ENCODE measurements at regions not wholly inside any gene's neighbourhood (a gene's known extent, or its start where the extent isn't known, plus 50 kb on each side); places are given as distances from the start of the nearest gene placed in this dataset.

DNA sequence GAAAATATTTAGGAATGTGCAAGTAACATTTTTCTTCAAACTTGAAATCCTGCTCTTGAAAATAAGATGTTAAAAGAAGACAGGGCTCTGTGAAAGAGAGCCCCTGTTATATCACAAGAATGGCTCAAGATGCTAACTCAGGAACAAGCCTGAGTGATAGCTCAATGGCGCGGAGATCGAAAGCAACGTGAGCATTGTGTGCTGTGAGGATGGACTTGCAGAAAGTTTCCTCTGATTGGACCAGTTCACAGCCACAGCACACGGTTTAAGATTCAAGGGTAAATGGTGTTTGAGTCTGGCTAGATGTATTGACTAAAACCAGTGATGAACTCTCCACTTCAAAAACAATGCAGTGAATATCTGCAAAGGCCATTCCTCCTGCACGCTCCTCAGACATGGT is 2387.0 kb downstream of the MAT2B start:
- no peak for DNase-seq

- DNase-seq: no peak
These were observed 2389.5 kb downstream of the MAT2B start for GRCh38 chr5:165894916-165895315.

- no peak for DNase-seq
These were observed 2387.6 kb upstream of the WWC1 start for GRCh38 chr5:165903835-165904234.

DNA sequence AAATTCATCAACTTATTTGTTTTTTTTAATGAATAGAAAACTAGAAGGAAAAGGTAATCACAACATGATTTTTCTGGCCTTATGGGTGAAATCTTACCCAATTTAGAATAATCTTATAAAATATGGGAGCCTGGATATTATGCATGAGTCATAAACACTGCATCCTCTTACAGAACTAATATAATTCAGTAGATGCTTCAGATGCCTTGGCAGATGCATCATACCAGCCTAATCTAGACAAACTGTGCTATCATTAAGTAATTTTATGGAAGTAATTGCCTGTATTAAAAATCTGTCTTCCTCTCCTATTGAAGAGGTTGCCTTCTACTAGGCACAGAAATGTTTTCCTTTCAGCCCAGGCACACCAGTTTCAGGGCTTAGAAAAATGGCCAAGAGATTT is 2384.6 kb upstream of the WWC1 start:
- no peak for DNase-seq

DNA sequence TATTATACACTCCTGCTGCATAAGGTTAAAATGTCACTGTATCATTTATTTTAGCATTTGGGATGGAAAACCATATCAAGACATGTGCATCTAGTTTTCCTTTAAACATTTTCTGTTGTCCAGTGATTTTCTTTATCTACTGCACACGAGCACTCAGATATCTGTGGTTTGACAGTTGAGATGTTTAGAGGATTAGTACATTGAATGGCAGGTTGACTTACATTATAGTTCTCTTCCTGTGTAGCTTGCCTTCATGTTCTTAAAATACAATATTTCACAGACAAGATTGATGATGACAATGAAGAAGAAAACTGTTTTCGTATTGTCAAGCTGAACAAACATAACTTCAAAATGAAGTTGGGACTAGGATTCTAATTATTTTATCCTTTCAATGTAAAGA is 2378.4 kb upstream of the WWC1 start:
- DNase-seq: no peak

- no peak for DNase-seq
These were observed 2377.0 kb upstream of the WWC1 start for GRCh38 chr5:165914456-165914855.

GRCh38 chr5:165919196-165919595 is 2372.2 kb upstream of the WWC1 start:
- DNase-seq: no peak

- DNase-seq: no peak
These were observed 2370.8 kb upstream of the WWC1 start for GRCh38 chr5:165920655-165921054.

- no peak for DNase-seq
These were observed 2362.5 kb upstream of the WWC1 start for GRCh38 chr5:165928971-165929370.

- DNase-seq: no peak
These were observed 2350.9 kb upstream of the WWC1 start for GRCh38 chr5:165940541-165940940.

DNA sequence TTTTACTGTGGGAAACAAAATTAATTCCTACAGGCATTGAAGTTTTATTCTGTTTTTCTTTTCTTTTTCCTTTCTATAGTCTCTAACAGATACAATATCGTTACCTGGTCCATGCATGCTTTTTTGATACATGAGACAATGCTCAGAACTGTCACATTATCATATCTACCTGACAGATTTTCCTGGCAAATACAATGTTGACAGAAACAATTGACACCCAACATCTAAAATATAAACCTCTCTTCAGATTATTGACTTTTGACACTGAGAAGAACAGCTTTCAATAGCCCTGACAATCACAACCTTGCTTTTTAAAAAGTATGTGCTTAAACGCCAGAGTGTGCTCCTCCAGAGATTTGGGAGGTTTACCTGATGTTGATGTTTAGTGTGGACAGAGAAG is 2334.6 kb upstream of the WWC1 start:
- DNase-seq: no peak

- DNase-seq: no peak
These were observed 2309.8 kb upstream of the WWC1 start for GRCh38 chr5:165981671-165982070.

DNA sequence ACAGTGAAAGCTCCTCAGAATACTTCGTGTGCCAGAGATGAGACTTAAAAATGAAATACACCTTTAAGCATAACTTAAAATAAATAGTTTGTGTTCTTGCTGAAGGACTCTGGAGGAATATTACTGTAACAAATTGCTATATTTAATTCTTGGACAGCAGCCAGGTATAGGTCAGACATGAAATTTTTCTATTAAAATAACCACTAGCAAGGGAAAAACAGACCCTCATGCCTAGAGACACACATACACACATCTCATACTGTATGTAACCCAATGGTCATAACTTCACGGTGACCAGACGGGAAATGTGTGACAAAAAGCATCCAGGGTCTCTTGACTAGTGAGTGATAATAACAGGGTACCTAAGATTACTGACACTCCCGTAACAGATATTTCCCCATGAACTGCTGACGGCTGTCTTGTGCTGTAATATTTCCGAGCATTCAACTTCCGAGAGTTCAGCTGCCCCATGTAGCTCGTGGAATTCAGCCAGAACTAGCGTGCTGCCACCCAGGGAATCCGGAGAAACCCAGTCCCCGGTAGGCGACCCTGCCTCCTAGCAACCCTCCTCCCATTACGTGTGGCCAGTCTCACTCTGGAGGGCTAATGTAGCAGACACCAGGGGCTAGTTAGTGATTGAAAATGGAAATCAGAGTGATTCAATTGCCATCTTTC is 2295.1 kb upstream of the WWC1 start:
- DNase-seq: no peak

DNA sequence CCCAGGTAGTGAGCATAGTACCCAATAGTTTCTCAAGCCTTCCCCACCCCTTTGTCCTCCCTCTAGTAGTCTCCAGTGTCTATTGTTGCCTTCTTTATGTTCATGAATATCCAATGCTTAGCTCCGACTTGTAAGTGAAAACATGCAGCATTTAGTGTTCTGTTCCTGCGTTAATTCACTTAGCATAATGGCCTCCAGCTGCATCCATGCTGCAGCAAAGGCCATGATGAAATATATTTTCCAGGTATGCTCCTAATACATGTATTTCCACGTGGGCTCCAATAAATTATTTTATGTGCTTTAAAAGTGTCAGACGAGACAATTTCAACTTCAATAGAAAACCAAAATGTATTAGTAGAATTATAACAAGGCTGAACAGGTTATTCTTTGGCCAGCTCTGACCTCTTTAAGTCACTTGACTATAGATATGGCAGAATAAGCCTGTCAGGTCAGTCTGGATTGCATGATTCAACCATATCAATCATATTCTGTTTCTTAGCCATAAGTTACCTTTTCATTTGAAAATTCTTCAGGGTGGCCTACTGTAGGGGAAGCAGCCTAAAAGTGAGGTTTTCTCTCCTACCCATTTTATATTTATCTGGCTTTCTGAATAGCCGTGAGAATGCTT is 2291.6 kb upstream of the WWC1 start:
- no peak for DNase-seq

DNA sequence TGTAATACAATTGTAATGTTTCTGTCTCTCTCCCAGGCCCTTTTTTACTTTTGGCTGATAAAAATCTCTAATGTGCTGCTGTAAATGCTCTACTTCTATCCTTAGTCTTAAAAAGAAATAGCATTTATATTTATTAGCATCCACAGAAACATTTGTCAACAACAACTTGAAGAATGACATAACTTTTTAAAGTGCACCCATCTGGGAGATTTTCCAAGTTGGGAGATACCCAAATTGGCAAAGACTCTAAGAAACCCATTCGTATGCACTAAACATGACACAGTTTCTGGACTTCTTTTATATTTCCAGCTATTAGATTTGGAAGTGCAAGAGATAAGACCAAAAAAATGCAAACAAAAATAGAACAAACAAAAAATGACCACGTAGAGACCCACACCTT is 2287.4 kb upstream of the WWC1 start:
- no peak for DNase-seq

- DNase-seq: no peak
These were observed 2278.0 kb upstream of the WWC1 start for GRCh38 chr5:166013415-166013814.

DNA sequence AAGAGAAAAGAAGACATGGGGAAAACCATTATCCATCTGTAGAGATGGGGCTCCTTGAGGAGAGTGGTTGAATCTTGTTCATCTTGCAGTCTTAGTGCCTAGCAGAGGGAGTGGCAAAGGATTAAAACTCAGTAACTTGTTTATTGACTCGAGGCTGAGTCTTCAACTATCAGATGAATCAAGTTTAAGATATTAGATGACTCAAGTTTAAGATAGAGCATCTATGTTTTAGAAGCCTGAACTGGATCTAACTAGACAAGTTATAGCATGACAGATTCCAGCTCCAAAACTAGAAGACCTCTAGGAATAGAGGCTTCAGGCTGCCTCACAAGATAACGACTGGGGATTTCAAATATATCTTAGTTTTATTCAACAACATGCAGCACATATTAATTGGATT is 2277.2 kb upstream of the WWC1 start:
- no peak for DNase-seq

DNA sequence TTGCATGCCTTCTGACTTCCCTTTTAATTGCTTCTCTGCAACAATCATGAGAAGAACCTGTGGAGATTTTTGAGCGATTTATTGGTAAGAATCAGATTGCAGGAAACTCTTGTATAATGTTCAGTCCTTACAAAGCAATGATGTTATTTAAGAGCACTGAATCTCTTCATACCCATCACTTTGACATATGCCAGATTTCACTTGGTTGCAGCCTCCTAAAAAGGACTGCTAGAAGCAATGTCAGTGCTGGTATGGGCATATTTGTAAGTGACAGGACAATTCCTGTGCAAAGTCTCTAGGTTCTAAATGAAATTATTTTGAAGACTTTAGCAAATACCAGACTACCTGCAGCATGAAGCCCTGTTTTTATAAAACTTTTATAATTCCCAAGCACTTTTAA is 2272.7 kb upstream of the WWC1 start:
- no peak for DNase-seq

DNA sequence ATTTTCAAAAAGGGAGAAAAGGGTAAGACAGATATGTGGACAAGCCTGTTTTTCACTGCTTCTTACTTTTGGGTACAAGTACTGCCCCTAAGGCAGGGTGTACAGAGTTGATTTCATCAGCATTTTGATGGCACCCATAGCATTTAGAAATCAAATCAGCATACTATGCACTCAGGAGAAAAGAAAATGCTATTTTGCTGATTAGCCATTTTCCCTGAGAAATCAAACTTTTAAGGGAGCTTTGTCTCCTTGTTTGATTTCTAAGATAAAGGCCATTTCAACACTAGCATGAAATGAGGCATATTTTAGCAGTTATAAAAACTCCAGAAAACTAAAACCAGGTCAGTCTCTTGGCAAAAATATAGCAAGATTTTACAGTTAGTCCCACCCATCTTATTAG is 2269.4 kb upstream of the WWC1 start:
- DNase-seq: no peak

DNA sequence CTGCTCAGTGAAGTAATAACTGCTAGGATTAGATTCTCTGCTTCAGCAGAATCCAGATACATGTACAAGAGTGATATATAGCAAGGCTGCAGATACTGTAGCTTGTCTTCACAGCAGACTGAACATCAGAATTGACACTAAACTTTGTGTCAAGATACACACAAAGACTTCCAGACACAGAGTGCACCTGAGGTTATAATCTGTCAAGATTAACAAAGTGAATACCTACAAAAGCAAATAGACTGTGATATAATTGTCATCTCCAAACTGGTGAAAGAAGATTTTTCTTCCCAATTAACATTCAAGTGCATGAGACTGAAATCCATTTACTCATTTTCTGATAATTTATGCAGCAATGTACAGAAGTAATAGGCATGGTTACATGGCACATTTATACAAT is 2266.5 kb upstream of the WWC1 start:
- no peak for DNase-seq

DNA sequence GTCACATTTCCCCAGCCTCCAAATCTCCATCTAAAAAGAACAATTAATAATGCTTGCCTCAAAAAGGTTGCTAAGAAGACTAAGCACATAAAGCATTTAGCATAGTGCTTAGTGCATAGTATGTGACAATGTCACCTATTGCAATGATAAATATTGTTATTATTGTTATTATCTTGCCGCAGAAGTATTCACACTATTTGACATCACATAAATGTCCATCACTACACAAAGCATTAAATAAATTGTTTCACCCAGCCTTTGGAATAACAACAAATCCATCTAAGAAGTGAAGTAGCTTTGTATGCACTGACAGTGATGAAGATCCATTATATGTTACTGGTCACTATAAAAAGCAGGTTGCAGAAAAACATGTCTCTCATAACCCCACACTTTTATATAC is 2263.9 kb upstream of the WWC1 start:
- DNase-seq: no peak

DNA sequence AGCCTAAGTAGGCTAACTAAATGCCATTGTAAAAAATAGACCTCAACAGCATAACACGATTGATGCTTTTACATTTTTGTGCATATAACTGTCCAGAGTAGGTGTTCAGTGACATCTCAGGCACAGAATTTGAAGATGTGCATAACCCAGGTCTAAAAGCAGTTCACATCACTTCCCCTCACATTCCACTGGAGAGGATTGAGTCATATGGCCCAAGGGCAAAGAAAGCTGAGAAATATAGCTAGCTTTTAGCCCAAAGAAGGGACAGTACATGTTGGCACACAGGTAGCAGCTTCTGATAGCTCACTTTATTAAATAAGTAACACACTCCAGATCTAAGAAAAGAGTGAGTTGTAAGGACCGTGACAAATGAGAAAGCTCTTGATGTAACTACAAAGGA is 2259.5 kb upstream of the WWC1 start:
- no peak for DNase-seq

DNA sequence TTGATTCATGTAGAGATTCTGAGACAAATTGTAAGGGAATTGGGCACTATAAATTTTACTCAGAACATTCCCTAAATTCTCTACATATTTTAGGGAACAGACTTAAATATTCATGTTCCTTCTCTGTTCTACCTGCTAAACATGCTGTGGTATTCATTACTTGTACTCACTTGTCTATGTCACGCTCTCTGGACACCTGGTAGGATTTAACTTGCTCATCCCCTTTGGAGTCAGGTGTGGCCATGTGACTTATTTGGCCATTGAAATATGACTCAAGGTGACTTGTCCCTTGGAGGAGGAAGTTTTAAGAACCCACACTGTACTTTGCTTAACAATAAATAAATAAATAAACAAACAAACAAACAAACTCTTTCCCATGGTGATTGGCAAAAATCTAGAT is 2258.8 kb upstream of the WWC1 start:
- no peak for DNase-seq

- no peak for DNase-seq
These were observed 2245.5 kb upstream of the WWC1 start for GRCh38 chr5:166045961-166046360.

DNA sequence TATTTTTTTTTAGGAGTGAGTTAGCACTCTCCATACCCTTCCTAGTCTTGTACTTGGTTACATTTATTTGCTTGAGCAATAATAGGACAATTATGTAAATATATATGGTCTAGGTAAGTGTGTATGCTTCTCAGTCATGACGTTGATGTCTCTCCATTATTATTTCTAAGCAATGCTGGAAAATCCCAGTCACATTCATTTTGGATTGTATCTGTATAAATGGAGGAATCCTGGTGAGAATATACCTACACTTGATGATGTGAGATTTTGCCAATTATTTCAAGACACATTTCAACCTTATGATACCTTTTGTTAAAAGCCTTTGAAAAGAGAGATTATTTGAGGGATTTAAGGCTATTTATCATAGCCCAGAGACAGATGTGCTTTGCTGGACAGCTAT is 2244.5 kb upstream of the WWC1 start:
- no peak for DNase-seq

Data from midbrain (tissue), 1 donor.